Neuronal stem cell (in vitro differentiated cells): ENCODE measurements at regions not wholly inside any gene's neighbourhood (a gene's known extent, or its start where the extent isn't known, plus 50 kb on each side); places are given as distances from the start of the nearest gene placed in this dataset.
"Not testable (repeated sequence)": the region's sequence is repeated elsewhere in the genome, so short reads cannot be mapped to it uniquely, and the experiment has no call there.

Experiments used
- DNase-seq: peaks from one replicate; pipeline ENCODE4 v3.0.0-alpha.2; 2013; ENCODE audit warnings: low spot score
- H2AFZ ChIP-seq: one replicate; pipeline ENCODE4 v1.6.1; 2013; ENCODE audit warnings: mild to moderate bottlenecking, low read length, inconsistent platforms
- H2AK5ac ChIP-seq: 2 replicates; pipeline ENCODE4 v1.6.1; 2013; ENCODE audit warnings: low read depth, mild to moderate bottlenecking, inconsistent platforms, low read length, moderate library complexity, mixed read lengths
- H2BK120ac ChIP-seq: 2 replicates; pipeline ENCODE4 v1.6.1; 2013; ENCODE audit warnings: low read depth, mild to moderate bottlenecking, inconsistent platforms, low read length, moderate library complexity, mixed read lengths
- H2BK12ac ChIP-seq: one replicate; pipeline ENCODE4 v1.6.1; 2013; ENCODE audit warnings: low read length, inconsistent platforms
- H2BK15ac ChIP-seq: 2 replicates; pipeline ENCODE4 v1.6.1; 2013; ENCODE audit warnings: mild to moderate bottlenecking, low read length, inconsistent platforms, mixed read lengths
- H2BK5ac ChIP-seq: one replicate; pipeline ENCODE4 v1.6.1; 2013; ENCODE audit warnings: inconsistent platforms, mild to moderate bottlenecking, low read length, moderate library complexity
- H3K14ac ChIP-seq: one replicate; pipeline ENCODE4 v1.6.1; 2013; ENCODE audit warnings: low read length, inconsistent platforms
- H3K18ac ChIP-seq: 2 replicates; pipeline ENCODE4 v1.6.1; 2013; ENCODE audit warnings: low read length, inconsistent platforms
- H3K23ac ChIP-seq: 2 replicates; pipeline ENCODE4 v1.6.1; 2013; ENCODE audit warnings: low read depth, mild to moderate bottlenecking, mixed read lengths, low read length, inconsistent platforms; ENCODE audit not compliant: poor library complexity
- H3K27ac ChIP-seq: replicated peaks from 3 replicates; pipeline ENCODE4 v1.5.1; 2013; ENCODE audit warnings: low read length, inconsistent platforms
- H3K27me3 ChIP-seq, 3 experiments: 2 replicates each; pipeline ENCODE4 v1.6.1; 2013; ENCODE audit warnings: low read length in 3 of 3, mild to moderate bottlenecking in 2 of 3, inconsistent platforms in 1 of 3, low read depth in 1 of 3, mixed read lengths in 1 of 3, moderate library complexity in 1 of 3; ENCODE audit not compliant: control insufficient read depth in 3 of 3, insufficient read depth in 3 of 3
- H3K36me3 ChIP-seq, 2 donors: replicated peaks in 1 of 2; 2 replicates each; pipeline ENCODE4 v1.6.1; 2013; ENCODE audit warnings: low read length in 2 of 2; ENCODE audit not compliant: control insufficient read depth in 2 of 2, insufficient read depth in 2 of 2
- H3K4ac ChIP-seq: 2 replicates; pipeline ENCODE4 v1.6.1; 2013; ENCODE audit warnings: inconsistent platforms, mild to moderate bottlenecking, low read length, moderate library complexity
- H3K4me1 ChIP-seq, 2 donors: 1 replicate in 1 of 2; 2 replicates in 1 of 2; pipeline ENCODE4 v1.6.1; 2013; ENCODE audit warnings: low read length in 2 of 2, low read depth in 1 of 2; ENCODE audit not compliant: control insufficient read depth in 2 of 2, insufficient read depth in 1 of 2
- H3K4me2 ChIP-seq: one replicate; pipeline ENCODE4 v1.6.1; 2013; ENCODE audit warnings: mild to moderate bottlenecking, low read length, inconsistent platforms; ENCODE audit not compliant: insufficient read depth, poor library complexity, severe bottlenecking
- H3K4me3 ChIP-seq, 2 donors: 2 replicates each; pipeline ENCODE4 v1.5.1; 2013; ENCODE audit warnings: low read length in 2 of 2, mild to moderate bottlenecking in 2 of 2, inconsistent platforms in 1 of 2, moderate library complexity in 1 of 2
- H3K79me1 ChIP-seq: one replicate; pipeline ENCODE4 v1.6.1; 2013; ENCODE audit warnings: low read depth, mild to moderate bottlenecking, inconsistent platforms, low read length, moderate library complexity
- H3K9ac ChIP-seq: one replicate; pipeline ENCODE4 v1.6.1; 2013; ENCODE audit warnings: mild to moderate bottlenecking, low read depth, low read length, inconsistent platforms; ENCODE audit not compliant: poor library complexity
- H3K9me3 ChIP-seq, 2 donors: replicated peaks in 1 of 2; 2 replicates each; pipeline versions ENCODE3 to v1.6.1; 2013; ENCODE audit warnings: low read length in 2 of 2, mild to moderate bottlenecking in 2 of 2, inconsistent platforms in 1 of 2, low read depth in 1 of 2, mixed read lengths in 1 of 2, moderate library complexity in 1 of 2; ENCODE audit not compliant: control insufficient read depth in 2 of 2, insufficient read depth in 1 of 2
- H4K8ac ChIP-seq: one replicate; pipeline ENCODE4 v1.6.1; 2013; ENCODE audit warnings: low read depth, mild to moderate bottlenecking, inconsistent platforms, low read length, moderate library complexity
- H4K91ac ChIP-seq: one replicate; pipeline ENCODE4 v1.6.1; 2013; ENCODE audit warnings: low read length, low read depth, mild to moderate bottlenecking, inconsistent platforms; ENCODE audit not compliant: poor library complexity
- WGBS, 2 donors: extraction: QIAGEN DNeasy Blood & Tissue Kit; methylation state at CpG; one replicate each; pipeline ENCODE4 v1.1.7; 2013; ENCODE audit warnings: missing lambda C conversion rate in 2 of 2, mixed read lengths in 1 of 2; ENCODE audit not compliant: insufficient read length in 2 of 2, insufficient replicate concordance in 1 of 2; ENCODE audit errors: extremely low coverage in 2 of 2; 5-methylcytosine and 5-hydroxymethylcytosine counted together

- H2BK12ac ChIP-seq: not testable (repeated sequence)
Measured at GRCh38 chr7:97928844-97929243, 56.6 kb upstream of the ASNS start.

GRCh38 chr7:97927790-97928748, 55.9 kb upstream of the ASNS start:
- not testable (repeated sequence) for H3K14ac ChIP-seq, H3K4ac ChIP-seq, H4K91ac ChIP-seq, H2AK5ac ChIP-seq, H3K23ac ChIP-seq, H3K4me1 ChIP-seq, H2BK120ac ChIP-seq, H3K27ac ChIP-seq, H4K8ac ChIP-seq, H3K36me3 ChIP-seq, H3K79me1 ChIP-seq, H3K9me3 ChIP-seq, H2BK12ac ChIP-seq, H2BK5ac ChIP-seq, H2BK15ac ChIP-seq, H3K27me3 ChIP-seq, H3K18ac ChIP-seq
- H3K9ac ChIP-seq: peak overlapping the region; percentile 70
- H2AFZ ChIP-seq: peak overlapping the region; percentile 95
- H3K4me3 ChIP-seq: peak overlapping the region; percentile 44 to 80
- peak overlapping the region; percentile 60 for H3K4me2 ChIP-seq
- peak; percentile 72 for DNase-seq
- no CpG with 5 or more reads among the region's 80 CpGs for WGBS, 2 donors

More at GRCh38 chr7:97928844-97929243, 56.6 kb upstream of the ASNS start:
- not testable (repeated sequence) for H2AK5ac ChIP-seq, H3K4me1 ChIP-seq, DNase-seq, H2BK15ac ChIP-seq, H3K4me3 ChIP-seq, H4K91ac ChIP-seq, H3K79me1 ChIP-seq, H3K4ac ChIP-seq, H3K27me3 ChIP-seq, H3K23ac ChIP-seq, H2BK5ac ChIP-seq, H2AFZ ChIP-seq, H3K14ac ChIP-seq, H3K4me2 ChIP-seq, H3K36me3 ChIP-seq, H4K8ac ChIP-seq, H3K9ac ChIP-seq, H3K9me3 ChIP-seq, H3K27ac ChIP-seq, H3K18ac ChIP-seq, H2BK120ac ChIP-seq
- WGBS, 2 donors: no CpG with 5 or more reads among the region's 6 CpGs
